ENCODE measurements at regions not wholly inside any gene's neighbourhood (a gene's known extent, or its start where the extent isn't known, plus 50 kb on each side); places are given as distances from the start of the nearest gene placed in this dataset.

DNA sequence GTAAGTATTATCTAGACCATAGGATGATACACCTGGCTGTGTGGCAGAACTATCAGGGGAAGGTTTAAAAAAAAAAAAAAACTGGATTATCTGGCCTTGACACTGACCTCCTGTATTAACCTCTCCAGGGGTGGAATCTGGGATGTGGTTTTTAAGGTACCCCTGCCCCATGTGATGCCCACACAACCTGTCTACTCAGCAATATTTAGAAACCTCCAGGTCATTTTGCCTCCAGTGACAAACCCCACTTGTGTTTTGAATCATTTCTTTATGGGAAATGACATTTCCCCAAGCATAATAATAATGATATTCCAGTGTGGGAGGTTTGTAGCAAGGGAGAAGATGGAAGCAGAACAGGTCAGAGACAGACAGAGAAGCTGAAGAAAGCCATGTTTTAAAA lies 179.1 kb downstream of the RSL24D1 start:
- no peaks in the 10 kb centered on the region for H3K4me1 Mint-ChIP-seq (ENCODE audit: low read depth)
- ChIA-PET CTCF (no interaction called here), POLR2A (no interaction called here)
- H3K27me3 Mint-ChIP-seq (ENCODE audit: low read depth) = no peaks in the 10 kb centered on the region
- H3K36me3 Mint-ChIP-seq (ENCODE audit: low read depth) = no peaks in the 10 kb centered on the region
- no peaks in the 10 kb centered on the region for H3K9me3 Mint-ChIP-seq (ENCODE audit: insufficient read depth)
- no peak for DNase-seq
- no peak overlapping the region for H3K4me3 Mint-ChIP-seq
- H3K27ac Mint-ChIP-seq = no peak overlapping the region
- no peak for ATAC-seq

DNA sequence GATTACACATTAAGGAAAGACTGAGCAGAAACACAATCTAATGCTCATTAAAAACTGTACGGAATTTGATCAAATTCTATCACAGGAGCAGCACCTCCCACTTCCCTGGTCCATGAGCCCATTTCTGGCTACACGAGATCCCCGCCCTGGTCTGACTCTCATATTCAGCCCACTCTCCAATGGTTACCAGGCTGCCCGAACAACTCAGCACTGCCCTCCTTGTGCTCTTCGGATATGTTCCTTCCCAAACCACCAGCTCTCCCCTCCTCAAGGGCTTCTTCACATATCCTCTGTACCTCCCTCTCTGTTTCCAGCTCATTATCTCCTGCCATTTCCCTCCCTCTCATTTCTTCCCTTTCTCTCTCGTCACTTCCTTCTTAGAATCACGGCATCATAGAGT lies 180.5 kb downstream of the RSL24D1 start:
- Mint-ChIP-seq H3K27me3 (ENCODE audit: low read depth) (no peaks in the 10 kb centered on the region), H3K36me3 (ENCODE audit: low read depth) (no peaks in the 10 kb centered on the region), H3K9me3 (ENCODE audit: insufficient read depth) (no peaks in the 10 kb centered on the region), H3K27ac (no peak overlapping the region), H3K4me3 (no peak overlapping the region), H3K4me1 (ENCODE audit: low read depth) (no peaks in the 10 kb centered on the region)
- CTCF ChIA-PET = no interaction called here
- POLR2A ChIA-PET = no interaction called here
- ATAC-seq (no peak), DNase-seq (no peak)

DNA sequence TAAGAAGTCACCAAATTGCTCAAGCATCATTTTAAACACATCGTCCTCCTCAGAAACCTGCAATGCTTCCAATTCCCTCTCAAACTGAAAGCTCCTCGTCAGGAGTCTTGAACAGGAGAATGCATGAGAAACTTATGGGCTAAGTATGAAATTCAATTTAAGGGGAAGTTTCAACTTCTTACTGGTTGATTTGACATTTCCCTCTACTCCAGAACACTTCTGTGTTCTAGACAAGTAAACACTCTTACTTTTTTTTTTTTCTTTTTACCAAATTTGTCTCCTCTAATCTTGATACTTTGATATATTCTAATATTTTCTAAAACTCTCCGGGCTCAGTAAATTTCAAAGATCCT lies 181.7 kb downstream of the RSL24D1 start:
- DNase-seq = no peak
- H3K9me3 Mint-ChIP-seq (ENCODE audit: insufficient read depth) = no peaks in the 10 kb centered on the region
- H3K27ac Mint-ChIP-seq = no peak overlapping the region
- CTCF ChIA-PET = no interaction called here
- no peak for ATAC-seq
- H3K4me1 Mint-ChIP-seq (ENCODE audit: low read depth) = no peaks in the 10 kb centered on the region
- H3K36me3 Mint-ChIP-seq (ENCODE audit: low read depth) = no peaks in the 10 kb centered on the region
- no peak overlapping the region for H3K4me3 Mint-ChIP-seq
- peaks cover 2% of the 10 kb centered on the region for H3K27me3 Mint-ChIP-seq (ENCODE audit: low read depth)
- POLR2A ChIA-PET = no interaction called here

DNA sequence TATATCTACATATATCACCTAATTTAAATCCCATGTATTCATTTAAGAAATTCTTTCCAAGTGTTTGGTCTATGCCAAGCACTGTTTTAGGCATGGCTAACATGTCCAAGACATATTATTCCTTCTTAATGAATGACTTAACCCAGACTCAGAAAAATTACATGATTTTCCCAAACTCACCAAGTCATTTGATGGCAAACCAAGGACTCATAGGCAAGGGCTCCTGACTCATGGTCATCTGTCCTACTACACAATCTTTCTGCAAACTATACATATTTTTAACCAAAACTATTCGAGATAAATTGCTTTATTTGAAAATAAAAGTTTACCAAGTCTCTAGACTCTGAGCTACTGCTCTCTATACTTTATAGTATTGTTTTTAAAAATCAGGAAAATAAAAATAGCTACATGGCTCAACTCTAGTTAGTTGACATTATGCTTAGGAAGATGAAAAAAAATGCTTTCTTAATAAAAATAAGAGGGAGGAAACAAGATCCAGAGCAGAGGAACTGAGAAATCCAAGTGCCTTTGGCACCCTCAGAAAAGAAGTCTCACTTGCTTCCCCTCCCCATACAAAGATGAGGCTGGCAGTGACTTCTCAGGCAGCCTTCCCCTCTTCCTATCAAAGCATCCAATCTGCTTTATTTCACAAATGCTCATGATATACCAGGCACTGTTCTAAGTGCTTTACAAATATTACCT lies 182.2 kb downstream of the RSL24D1 start:
- Mint-ChIP-seq H3K36me3 (ENCODE audit: low read depth) (no peaks in the 10 kb centered on the region), H3K4me3 (no peak overlapping the region), H3K9me3 (ENCODE audit: insufficient read depth) (no peaks in the 10 kb centered on the region), H3K27ac (no peak overlapping the region), H3K4me1 (ENCODE audit: low read depth) (no peaks in the 10 kb centered on the region), H3K27me3 (ENCODE audit: low read depth) (peaks cover 2% of the 10 kb centered on the region)
- CTCF ChIA-PET = no interaction called here
- no peak for ATAC-seq
- DNase-seq = no peak
- POLR2A ChIA-PET = no interaction called here

DNA sequence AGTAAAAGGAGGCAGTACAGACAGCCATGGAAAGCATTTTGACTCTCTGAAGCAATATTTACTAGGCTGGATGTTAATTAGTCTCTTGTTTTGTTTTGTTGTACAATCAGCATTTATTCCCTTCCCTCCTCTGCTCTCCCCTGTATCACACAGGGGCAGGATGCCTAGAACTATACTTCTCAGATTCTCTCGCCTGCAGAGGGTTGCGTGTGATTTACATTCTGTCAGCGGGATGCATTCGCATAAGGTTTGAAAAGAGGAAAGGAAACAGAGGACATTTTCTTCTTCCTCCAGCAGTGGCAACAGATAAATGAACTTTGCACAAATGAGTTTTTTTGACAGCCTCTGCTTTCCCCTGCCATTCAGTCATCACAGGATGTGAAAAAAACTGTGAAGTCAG lies 188.3 kb downstream of the RSL24D1 start:
- ATAC-seq (no peak), DNase-seq (no peak)
- Mint-ChIP-seq H3K9me3 (ENCODE audit: insufficient read depth) (no peaks in the 10 kb centered on the region), H3K36me3 (ENCODE audit: low read depth) (no peaks in the 10 kb centered on the region), H3K27ac (no peak overlapping the region), H3K4me1 (ENCODE audit: low read depth) (no peaks in the 10 kb centered on the region), H3K4me3 (no peak overlapping the region), H3K27me3 (ENCODE audit: low read depth) (peaks cover 8% of the 10 kb centered on the region)
- POLR2A ChIA-PET = no interaction called here
- CTCF ChIA-PET = no interaction called here

DNA sequence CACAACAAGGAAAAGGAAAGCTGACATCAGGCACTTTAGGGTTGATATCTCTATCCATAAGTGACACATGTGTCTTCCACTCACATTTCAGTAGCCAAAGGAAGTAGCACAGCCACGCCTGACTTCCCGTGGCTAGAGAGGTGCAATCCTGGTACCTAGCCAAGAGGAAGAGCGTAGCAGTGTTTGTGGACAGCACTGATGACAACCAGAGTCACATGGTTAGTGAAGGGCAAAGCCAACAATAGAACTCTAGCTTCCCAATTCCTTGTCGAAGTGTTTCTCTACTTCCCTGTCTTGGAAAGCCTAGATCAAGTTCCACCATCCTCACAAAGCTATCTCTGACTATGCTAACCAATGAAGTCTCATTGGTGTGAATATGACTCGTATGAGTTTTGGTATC lies 189.2 kb downstream of the RSL24D1 start:
- ChIA-PET POLR2A (no interaction called here), CTCF (no interaction called here)
- H3K9me3 Mint-ChIP-seq (ENCODE audit: insufficient read depth) = no peaks in the 10 kb centered on the region
- H3K27me3 Mint-ChIP-seq (ENCODE audit: low read depth) = peaks cover 8% of the 10 kb centered on the region
- no peak overlapping the region for H3K4me3 Mint-ChIP-seq
- H3K36me3 Mint-ChIP-seq (ENCODE audit: low read depth) = no peaks in the 10 kb centered on the region
- no peaks in the 10 kb centered on the region for H3K4me1 Mint-ChIP-seq (ENCODE audit: low read depth)
- no peak for ATAC-seq
- DNase-seq = no peak
- no peak overlapping the region for H3K27ac Mint-ChIP-seq

DNA sequence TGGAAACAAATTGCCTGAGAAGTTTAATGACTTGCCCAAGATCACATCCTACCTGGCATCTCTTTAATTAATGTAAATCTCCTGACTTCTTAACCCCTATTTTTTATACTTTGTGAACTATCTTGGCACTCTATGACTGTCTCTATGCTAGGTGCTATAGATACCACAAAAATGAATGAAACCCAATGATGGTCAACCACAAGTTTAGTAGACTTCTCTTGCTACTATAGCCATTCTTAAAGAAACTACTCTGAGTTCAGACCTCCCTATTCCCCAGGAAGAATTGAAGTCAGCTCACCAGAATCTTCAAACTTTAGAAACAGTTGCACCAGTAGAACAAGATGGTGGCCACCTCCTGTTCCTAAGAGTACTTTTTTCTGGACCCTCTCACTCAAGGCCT lies 191.1 kb downstream of the RSL24D1 start:
- DNase-seq = no peak
- Mint-ChIP-seq H3K27ac (no peak overlapping the region), H3K9me3 (ENCODE audit: insufficient read depth) (no peaks in the 10 kb centered on the region), H3K27me3 (ENCODE audit: low read depth) (peaks cover 8% of the 10 kb centered on the region), H3K4me1 (ENCODE audit: low read depth) (no peaks in the 10 kb centered on the region), H3K4me3 (no peak overlapping the region), H3K36me3 (ENCODE audit: low read depth) (no peaks in the 10 kb centered on the region)
- ChIA-PET CTCF (no interaction called here), POLR2A (no interaction called here)
- no peak for ATAC-seq

DNA sequence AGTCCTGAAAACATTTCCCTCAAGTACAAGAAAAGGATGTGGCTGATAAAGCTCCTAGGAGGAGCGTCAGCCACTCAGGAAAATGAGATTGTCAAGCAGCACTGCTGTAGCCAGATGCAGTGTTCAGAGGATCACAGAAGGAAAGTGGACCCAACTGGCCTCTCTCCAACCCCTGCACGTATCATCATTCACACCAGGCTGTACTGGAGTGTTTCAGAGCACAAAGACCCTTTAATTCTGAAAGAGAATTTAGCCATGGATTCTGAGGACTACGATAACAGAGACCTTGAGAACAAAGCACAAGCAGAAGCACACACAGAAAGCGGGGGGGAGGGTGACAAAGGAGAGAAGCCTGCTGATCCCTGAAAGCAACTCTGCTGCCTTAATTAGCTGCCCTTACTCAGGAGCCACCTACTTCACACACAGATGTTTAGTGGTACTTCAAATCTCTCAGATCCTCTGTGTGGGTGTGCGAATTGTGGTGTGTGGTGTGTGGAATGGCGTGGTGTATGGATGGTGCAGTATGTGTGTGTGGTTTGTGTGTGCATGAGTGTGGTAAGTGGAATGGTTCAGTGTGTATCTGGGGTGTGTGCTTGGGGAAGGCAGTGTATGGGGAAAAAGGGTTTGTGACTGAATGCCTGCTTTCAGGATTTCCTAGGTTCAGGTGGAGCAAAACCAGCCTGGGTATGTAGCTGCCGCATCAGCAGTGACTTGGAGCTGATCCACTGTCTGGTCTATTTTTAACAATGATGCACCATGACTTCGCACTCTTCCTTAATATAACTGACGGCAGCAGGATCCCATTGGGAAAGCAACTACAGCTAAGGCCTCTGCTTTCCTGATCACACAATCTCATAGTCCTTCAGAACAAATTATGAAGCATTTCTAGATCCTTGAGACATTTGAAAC lies 192.5 kb downstream of the RSL24D1 start:
- H3K9me3 Mint-ChIP-seq (ENCODE audit: insufficient read depth) = no peaks in the 10 kb centered on the region
- H3K36me3 Mint-ChIP-seq (ENCODE audit: low read depth) = no peaks in the 10 kb centered on the region
- H3K4me1 Mint-ChIP-seq (ENCODE audit: low read depth) = no peaks in the 10 kb centered on the region
- ATAC-seq = no peak
- no peak for DNase-seq
- peaks cover 3% of the 10 kb centered on the region for H3K27me3 Mint-ChIP-seq (ENCODE audit: low read depth)
- no peak overlapping the region for H3K4me3 Mint-ChIP-seq
- ChIA-PET POLR2A (no interaction called here), CTCF (no interaction called here)
- H3K27ac Mint-ChIP-seq = no peak overlapping the region

DNA sequence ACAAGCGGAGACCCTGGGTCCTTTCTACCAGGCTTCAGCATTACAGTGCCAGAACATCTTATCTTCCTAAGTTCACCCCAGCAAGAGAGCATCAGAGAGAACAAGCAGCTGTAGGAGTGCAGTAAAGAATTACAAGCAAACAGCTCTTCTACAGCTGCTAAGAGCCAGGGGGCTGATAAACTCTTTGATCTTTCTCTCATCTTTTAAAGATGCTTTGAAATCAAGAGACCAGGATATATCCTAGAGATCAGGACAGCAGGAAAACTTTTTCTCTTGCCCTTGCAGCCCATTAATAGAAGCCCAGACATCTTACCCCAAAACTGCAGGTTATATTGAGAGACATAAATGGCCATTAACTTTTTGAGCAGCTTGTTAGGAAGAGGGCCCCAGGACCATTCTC lies 198.1 kb downstream of the RSL24D1 start:
- ATAC-seq = no peak
- no peaks in the 10 kb centered on the region for H3K36me3 Mint-ChIP-seq (ENCODE audit: low read depth)
- H3K9me3 Mint-ChIP-seq (ENCODE audit: insufficient read depth) = no peaks in the 10 kb centered on the region
- CTCF ChIA-PET = no interaction called here
- no peaks in the 10 kb centered on the region for H3K4me1 Mint-ChIP-seq (ENCODE audit: low read depth)
- H3K4me3 Mint-ChIP-seq = no peak overlapping the region
- no peak overlapping the region for H3K27ac Mint-ChIP-seq
- peaks cover 3% of the 10 kb centered on the region for H3K27me3 Mint-ChIP-seq (ENCODE audit: low read depth)
- POLR2A ChIA-PET = no interaction called here
- no peak for DNase-seq

DNA sequence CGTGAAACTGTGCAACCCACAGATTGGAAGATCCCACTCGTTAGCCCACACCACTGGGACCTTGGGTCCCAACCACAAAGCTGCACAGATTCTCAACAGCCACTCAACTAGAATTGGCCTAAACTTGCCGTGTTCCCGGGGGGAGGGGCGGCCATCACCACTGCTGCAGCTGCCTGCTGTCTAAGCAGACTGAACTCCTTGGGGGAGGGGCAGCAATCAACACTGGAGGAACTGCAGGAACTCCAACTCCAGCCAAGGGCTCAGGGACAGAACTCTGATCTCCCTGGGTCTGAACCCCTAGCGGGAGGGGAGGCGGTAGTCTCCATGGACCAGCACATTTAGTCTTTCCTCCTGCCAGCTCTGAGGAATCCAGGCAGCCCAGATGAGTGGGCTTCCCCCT lies 205.9 kb downstream of the RSL24D1 start:
- Mint-ChIP-seq H3K36me3 (ENCODE audit: low read depth) (no peaks in the 10 kb centered on the region), H3K4me3 (no peak overlapping the region), H3K4me1 (ENCODE audit: low read depth) (no peaks in the 10 kb centered on the region), H3K27ac (no peak overlapping the region), H3K27me3 (ENCODE audit: low read depth) (peaks cover 3% of the 10 kb centered on the region), H3K9me3 (ENCODE audit: insufficient read depth) (no peaks in the 10 kb centered on the region)
- ChIA-PET POLR2A (no interaction called here), CTCF (no interaction called here)
- DNase-seq = no peak
- no peak for ATAC-seq

DNA sequence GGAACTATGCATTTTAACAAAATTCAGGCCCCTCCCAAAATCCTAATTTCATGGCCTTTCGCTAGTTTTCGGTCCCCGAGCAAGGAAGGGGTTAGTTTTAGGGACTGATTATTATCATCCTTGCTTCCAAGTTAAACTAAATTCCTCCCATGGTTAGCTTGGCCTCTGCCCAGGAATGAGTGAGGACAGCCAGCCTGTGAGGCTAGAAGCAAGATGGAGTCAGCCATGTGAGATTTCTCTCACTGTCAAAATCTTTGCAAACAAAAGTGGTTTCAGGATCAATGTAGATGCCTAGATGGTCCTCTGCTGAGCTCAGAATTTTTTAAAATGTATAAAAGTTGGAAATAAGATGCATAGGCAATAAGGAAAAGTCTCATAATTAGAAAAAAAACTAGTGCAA lies 208.9 kb downstream of the RSL24D1 start:
- peaks cover 6% of the 10 kb centered on the region for H3K9me3 Mint-ChIP-seq (ENCODE audit: insufficient read depth)
- H3K27me3 Mint-ChIP-seq (ENCODE audit: low read depth) = no peaks in the 10 kb centered on the region
- POLR2A ChIA-PET = no interaction called here
- ATAC-seq = no peak
- no peaks in the 10 kb centered on the region for H3K36me3 Mint-ChIP-seq (ENCODE audit: low read depth)
- H3K4me1 Mint-ChIP-seq (ENCODE audit: low read depth) = no peaks in the 10 kb centered on the region
- no peak overlapping the region for H3K27ac Mint-ChIP-seq
- CTCF ChIA-PET = no interaction called here
- no peak overlapping the region for H3K4me3 Mint-ChIP-seq
- DNase-seq = no peak

DNA sequence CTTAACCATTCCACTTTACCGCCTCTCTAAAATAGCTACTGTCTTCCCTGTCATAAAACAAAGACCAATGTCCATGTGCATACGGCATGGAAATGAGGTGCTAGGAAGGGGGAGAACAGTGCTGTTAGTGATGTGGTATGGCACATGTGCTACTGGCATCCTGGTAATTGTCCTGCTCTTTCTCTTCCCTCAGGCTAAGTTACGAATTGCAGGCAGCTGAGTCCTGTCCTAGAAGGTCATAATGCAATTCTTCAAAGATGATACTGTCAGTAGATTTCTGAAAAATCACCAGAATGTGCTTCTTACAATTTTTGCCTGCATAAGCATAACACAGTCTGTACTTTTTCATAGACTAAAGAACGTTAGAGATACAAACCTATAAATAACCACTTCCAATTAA lies 216.8 kb downstream of the RSL24D1 start:
- ChIA-PET POLR2A (no interaction called here), CTCF (no interaction called here)
- Mint-ChIP-seq H3K36me3 (ENCODE audit: low read depth) (no peaks in the 10 kb centered on the region), H3K27me3 (ENCODE audit: low read depth) (peaks cover 3% of the 10 kb centered on the region), H3K9me3 (ENCODE audit: insufficient read depth) (peaks cover 6% of the 10 kb centered on the region), H3K4me3 (no peak overlapping the region), H3K4me1 (ENCODE audit: low read depth) (no peaks in the 10 kb centered on the region), H3K27ac (no peak overlapping the region)
- DNase-seq = no peak
- ATAC-seq = no peak

DNA sequence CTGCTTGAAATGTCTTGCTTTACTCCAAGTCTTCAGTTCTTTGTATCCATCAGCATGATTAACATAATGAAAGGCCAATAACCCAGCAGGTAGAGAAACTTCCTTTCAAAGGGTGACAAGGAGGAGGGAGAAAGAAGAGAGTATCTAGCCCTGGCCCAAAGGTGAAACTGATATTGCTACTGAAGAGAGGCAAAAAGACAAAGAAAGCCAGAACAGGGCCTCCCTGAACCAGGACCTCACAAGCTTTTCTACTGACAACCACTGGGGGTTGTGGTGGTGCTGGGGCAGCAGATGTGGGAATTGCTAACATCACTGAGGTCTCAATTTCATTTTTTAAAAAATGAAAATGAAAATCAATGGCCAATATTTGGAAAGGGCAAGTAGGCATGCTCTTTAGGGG lies 234.1 kb downstream of the RSL24D1 start:
- Mint-ChIP-seq H3K36me3 (ENCODE audit: low read depth) (no peaks in the 10 kb centered on the region), H3K9me3 (ENCODE audit: insufficient read depth) (peaks cover 13% of the 10 kb centered on the region), H3K4me1 (ENCODE audit: low read depth) (no peaks in the 10 kb centered on the region), H3K27ac (no peak overlapping the region), H3K27me3 (ENCODE audit: low read depth) (no peaks in the 10 kb centered on the region), H3K4me3 (no peak overlapping the region)
- POLR2A ChIA-PET = no interaction called here
- DNase-seq (no peak), ATAC-seq (no peak)
- CTCF ChIA-PET = no interaction called here

All from activated CD8-positive, alpha-beta T cell treated with anti-CD3 and anti-CD28 coated beads, Interleukin-2, amount 10 ng/mL, durations not matched to agents 7 days and 5 days (primary cell).